Transverse colon (tissue), 4 donors: ENCODE measurements at regions not wholly inside any gene's neighbourhood (a gene's known extent, or its start where the extent isn't known, plus 50 kb on each side); places are given as distances from the start of the nearest gene placed in this dataset.

Source experiments
- DNase-seq: peaks from one replicate; pipeline ENCODE4 v3.0.0-alpha.2; 2019
- H3K27ac ChIP-seq, 4 donors: fragments of 200-600 bp; sonication (generic); 2 replicates each; pipeline ENCODE4 v1.5.1; 2016 to 2018; ENCODE audit warnings: inconsistent platforms in 4 of 4
- H3K27me3 ChIP-seq: fragments of 200-600 bp; sonication (generic); 2 replicates; pipeline ENCODE4 v1.5.1; 2017; ENCODE audit warnings: inconsistent platforms
- H3K36me3 ChIP-seq, 4 donors: fragments of 200-600 bp; sonication (generic); 2 replicates each; pipeline ENCODE4 v1.5.1; 2017 to 2019; ENCODE audit warnings: inconsistent platforms in 4 of 4
- H3K4me1 ChIP-seq, 4 donors: fragments of 200-600 bp; sonication (generic); 2 replicates each; pipeline ENCODE4 v1.5.1; 2017 to 2020; ENCODE audit warnings: inconsistent platforms in 4 of 4
- H3K4me3 ChIP-seq, 4 donors: fragments of 200-600 bp; sonication (generic); 1 replicate in 1 of 4; 2 replicates in 3 of 4; pipeline versions ENCODE4 v1.5.1 to v1.6.1; 2017 to 2019; ENCODE audit warnings: inconsistent platforms in 4 of 4
- H3K9me3 ChIP-seq, 2 donors: fragments of 200-600 bp; sonication (generic); 2 replicates each; pipeline ENCODE4 v1.5.1; 2017 to 2019; ENCODE audit warnings: inconsistent platforms in 2 of 2
- CTCF ChIP-seq, 5 experiments: fragments of 200-600 bp in 3 of 5; fragments of 450-650 bp in 2 of 5; sonication (generic) in 3 of 5; IDR thresholded peaks; 1 replicate in 2 of 5; 2 replicates in 3 of 5; pipeline ENCODE4 v1.5.1; 2016 to 2017; ENCODE audit warnings: antibody characterized with exemption in 5 of 5, inconsistent platforms in 3 of 5, mild to moderate bottlenecking in 2 of 5, moderate library complexity in 1 of 5
- EP300 ChIP-seq: sonication (generic); formaldehyde crosslinking; IDR thresholded peaks from one replicate; pipeline ENCODE4 v1.6.1; 2017; ENCODE audit warnings: antibody characterized with exemption, low read depth
- POLR2A ChIP-seq: fragments of 450-650 bp; IDR thresholded peaks from one replicate; pipeline ENCODE4 v1.6.1; 2016; ENCODE audit warnings: antibody characterized with exemption, mild to moderate bottlenecking, moderate library complexity
- POLR2AphosphoS5 ChIP-seq, 3 donors: sonication (generic); formaldehyde crosslinking; IDR thresholded peaks; one replicate each; pipeline ENCODE4 v1.6.1; 2016; ENCODE audit warnings: antibody characterized with exemption in 3 of 3
- WGBS, 2 donors: methylation state at CpG; one replicate each; pipeline ENCODE4 v1.1.5; 2018; ENCODE audit warnings: low coverage in 1 of 2; 5-methylcytosine and 5-hydroxymethylcytosine counted together
- in situ Hi-C, 4 donors: fragments of 200-750 bp; cut with MboI; loops; one replicate each; pipeline versions ENCODE4 v1.15.0 to v1.15.1; 2017; ENCODE audit warnings: low sequenced_read_pairs in 3 of 4, low pct_ligation_motif_present in 1 of 4, low pct_unique_long_range_greater_than_20kb in 1 of 4
- intact Hi-C: fragments of 100-400 bp; cut with DNase I; formaldehyde crosslinking; loops from one replicate; pipeline ENCODE4 v1.15.1; 2023; ENCODE audit warnings: low total_unique reads

DNA sequence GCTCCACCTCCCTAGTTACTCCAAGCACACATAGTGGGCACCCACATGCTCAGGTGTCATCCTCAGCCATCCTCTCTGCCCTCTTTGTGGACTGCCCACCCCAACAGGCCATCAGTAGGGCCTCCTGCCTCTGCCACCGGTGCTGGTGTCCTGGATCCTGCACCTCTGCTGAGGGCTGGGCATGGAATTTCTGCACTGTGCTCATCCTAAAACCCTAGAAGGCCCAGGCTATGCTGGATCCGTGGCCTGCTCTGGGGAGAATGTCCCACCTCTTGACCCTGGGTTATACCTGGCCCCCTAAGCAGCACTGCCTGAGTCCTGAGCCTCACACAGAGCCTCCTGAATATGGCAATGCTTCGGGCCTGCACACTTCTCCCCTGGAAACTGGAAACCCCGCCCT is 318.3 kb downstream of the MATN1 start:
- H3K27ac ChIP-seq = no peak overlapping the region
- no peaks in the 10 kb centered on the region for H3K9me3 ChIP-seq
- no peaks in the 10 kb centered on the region for H3K4me1 ChIP-seq
- intact Hi-C loops (no loop called here), in situ Hi-C loops (loop anchor here (5.0 kb wide), 1 partner anchor 1013 kb away; no protein-coding TSS in a partner anchor)
- 55% methylated on average over 4 of the region's 4 CpGs; no CpG with 5 or more reads in 1 of the 2 donors for WGBS, 2 donors
- H3K27me3 ChIP-seq = no peaks in the 10 kb centered on the region
- no peak for DNase-seq
- H3K36me3 ChIP-seq = no peaks in the 10 kb centered on the region
- TF ChIP-seq CTCF (IDR thresholded peaks at IDR 0.05) = no peak
- no peak for TF ChIP-seq EP300
- TF ChIP-seq POLR2A = no peak
- TF ChIP-seq POLR2AphosphoS5 (IDR thresholded peaks at IDR 0.05) = no peak
- H3K4me3 ChIP-seq = no peak overlapping the region

DNA sequence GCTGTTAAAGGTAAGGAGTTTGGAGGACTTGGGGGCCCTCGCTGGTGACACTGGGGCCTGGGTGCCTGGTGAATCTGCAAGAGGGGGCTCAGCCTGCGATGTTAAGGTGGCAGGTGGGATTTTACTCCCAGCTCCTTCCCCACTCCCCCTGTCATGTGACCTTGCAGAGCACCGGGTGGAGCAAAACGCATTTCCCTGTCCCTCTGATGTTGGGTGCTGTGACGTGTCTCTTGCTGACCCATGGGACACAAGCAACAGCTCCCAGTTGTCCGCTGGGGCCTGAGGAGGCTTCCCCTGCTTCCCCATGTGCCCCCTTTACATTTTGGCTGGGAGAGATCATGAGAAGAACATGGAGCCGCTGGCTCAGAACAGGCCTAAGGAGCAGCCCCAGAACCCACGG is 319.0 kb downstream of the MATN1 start:
- WGBS, 2 donors = 60 to 71% methylated on average over 2 to 8 of the region's 8 CpGs
- H3K36me3 ChIP-seq = no peaks in the 10 kb centered on the region
- H3K4me3 ChIP-seq = no peak overlapping the region
- H3K4me1 ChIP-seq = no peaks in the 10 kb centered on the region
- H3K27me3 ChIP-seq = no peaks in the 10 kb centered on the region
- TF ChIP-seq EP300 (no peak), CTCF (IDR thresholded peaks at IDR 0.05) (no peak)
- in situ Hi-C loops = no loop called here
- no peak overlapping the region for H3K27ac ChIP-seq
- intact Hi-C loops = no loop called here
- no peaks in the 10 kb centered on the region for H3K9me3 ChIP-seq
- no peak for DNase-seq

- Histone ChIP-seq H3K27ac (no peak overlapping the region), H3K36me3 (no peaks in the 10 kb centered on the region), H3K4me1 (no peaks in the 10 kb centered on the region), H3K9me3 (no peaks in the 10 kb centered on the region), H3K4me3 (no peak overlapping the region), H3K27me3 (no peaks in the 10 kb centered on the region)
- in situ Hi-C loops (no loop called here), intact Hi-C loops (no loop called here)
- 88 to 100% methylated on average over 1 to 2 of the region's 2 CpGs for WGBS, 2 donors
- no peak for TF ChIP-seq POLR2AphosphoS5 (IDR thresholded peaks at IDR 0.05)
- TF ChIP-seq POLR2A = no peak
- no peak for TF ChIP-seq EP300
- no peak for TF ChIP-seq CTCF (IDR thresholded peaks at IDR 0.05)
- DNase-seq = no peak
Observed at GRCh38 chr1:30403726-30404125, 319.7 kb downstream of the MATN1 start.

- Histone ChIP-seq H3K27ac (no peak overlapping the region), H3K36me3 (no peaks in the 10 kb centered on the region), H3K4me3 (no peak overlapping the region), H3K4me1 (no peaks in the 10 kb centered on the region), H3K9me3 (no peaks in the 10 kb centered on the region), H3K27me3 (no peaks in the 10 kb centered on the region)
- WGBS, 2 donors = 82 to 100% methylated on average over 1 to 10 of the region's 10 CpGs
- no peak for TF ChIP-seq CTCF (IDR thresholded peaks at IDR 0.05)
- no peak for TF ChIP-seq POLR2A
- TF ChIP-seq EP300 = no peak
- no peak for TF ChIP-seq POLR2AphosphoS5 (IDR thresholded peaks at IDR 0.05)
- intact Hi-C loops = no loop called here
- in situ Hi-C loops = no loop called here
- DNase-seq = no peak
Observed at GRCh38 chr1:30403061-30403645, 320.2 kb downstream of the MATN1 start.
